Transverse colon (tissue), 4 donors: ENCODE measurements at regions not wholly inside any gene's neighbourhood (a gene's known extent, or its start where the extent isn't known, plus 50 kb on each side); places are given as distances from the start of the nearest gene placed in this dataset.

Experiments used
- EP300 ChIP-seq: sonication (generic); formaldehyde crosslinking; IDR thresholded peaks from one replicate; pipeline ENCODE4 v1.6.1; 2017; ENCODE audit warnings: antibody characterized with exemption, low read depth
- POLR2A ChIP-seq: fragments of 450-650 bp; IDR thresholded peaks from one replicate; pipeline ENCODE4 v1.6.1; 2016; ENCODE audit warnings: antibody characterized with exemption, mild to moderate bottlenecking, moderate library complexity
- POLR2AphosphoS5 ChIP-seq, 3 donors: sonication (generic); formaldehyde crosslinking; IDR thresholded peaks; one replicate each; pipeline ENCODE4 v1.6.1; 2016; ENCODE audit warnings: antibody characterized with exemption in 3 of 3
- TF ChIP-seq, protein P1 (sequence below), 5 experiments: fragments of 200-600 bp in 3 of 5; fragments of 450-650 bp in 2 of 5; sonication (generic) in 3 of 5; IDR thresholded peaks; 1 replicate in 2 of 5; 2 replicates in 3 of 5; pipeline ENCODE4 v1.5.1; 2016 to 2017; ENCODE audit warnings: antibody characterized with exemption in 5 of 5, inconsistent platforms in 3 of 5, mild to moderate bottlenecking in 2 of 5, moderate library complexity in 1 of 5

DNA sequence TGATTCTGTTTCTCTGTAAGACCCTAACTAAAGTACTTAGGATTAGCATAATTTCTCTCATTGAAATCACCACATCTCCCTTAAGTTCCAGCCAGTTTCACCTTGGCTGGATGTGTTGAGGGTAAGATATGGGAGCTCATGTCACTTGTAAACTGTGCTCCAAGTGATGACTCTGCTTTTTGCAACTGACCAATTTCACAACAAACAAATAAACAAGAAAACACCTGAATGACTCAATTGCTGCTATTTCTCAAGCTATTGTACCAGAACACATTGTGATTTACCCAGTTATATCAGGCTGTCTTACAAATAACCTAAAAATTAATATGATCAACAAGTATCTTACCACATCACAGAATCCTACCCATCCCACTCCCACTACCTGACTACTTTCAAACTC is 379.1 kb upstream of the KIF2A start:
- TF ChIP-seq, protein P1, sequence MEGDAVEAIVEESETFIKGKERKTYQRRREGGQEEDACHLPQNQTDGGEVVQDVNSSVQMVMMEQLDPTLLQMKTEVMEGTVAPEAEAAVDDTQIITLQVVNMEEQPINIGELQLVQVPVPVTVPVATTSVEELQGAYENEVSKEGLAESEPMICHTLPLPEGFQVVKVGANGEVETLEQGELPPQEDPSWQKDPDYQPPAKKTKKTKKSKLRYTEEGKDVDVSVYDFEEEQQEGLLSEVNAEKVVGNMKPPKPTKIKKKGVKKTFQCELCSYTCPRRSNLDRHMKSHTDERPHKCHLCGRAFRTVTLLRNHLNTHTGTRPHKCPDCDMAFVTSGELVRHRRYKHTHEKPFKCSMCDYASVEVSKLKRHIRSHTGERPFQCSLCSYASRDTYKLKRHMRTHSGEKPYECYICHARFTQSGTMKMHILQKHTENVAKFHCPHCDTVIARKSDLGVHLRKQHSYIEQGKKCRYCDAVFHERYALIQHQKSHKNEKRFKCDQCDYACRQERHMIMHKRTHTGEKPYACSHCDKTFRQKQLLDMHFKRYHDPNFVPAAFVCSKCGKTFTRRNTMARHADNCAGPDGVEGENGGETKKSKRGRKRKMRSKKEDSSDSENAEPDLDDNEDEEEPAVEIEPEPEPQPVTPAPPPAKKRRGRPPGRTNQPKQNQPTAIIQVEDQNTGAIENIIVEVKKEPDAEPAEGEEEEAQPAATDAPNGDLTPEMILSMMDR (IDR thresholded peaks at IDR 0.05): no peak
- TF ChIP-seq POLR2A (no peak), POLR2AphosphoS5 (IDR thresholded peaks at IDR 0.05) (no peak), EP300 (no peak)
